ENCODE measurements at regions not wholly inside any gene's neighbourhood (a gene's known extent, or its start where the extent isn't known, plus 50 kb on each side); places are given as distances from the start of the nearest gene placed in this dataset.

- H3K4me3 Mint-ChIP-seq, result no peak overlapping the region
- no peak for DNase-seq
- H3K36me3 Mint-ChIP-seq (ENCODE audit: low read depth), result peaks cover 12% of the 10 kb centered on the region; the same call in 1 of the 2 replicates
- H3K27ac Mint-ChIP-seq, result no peak overlapping the region
- peaks cover 6% of the 10 kb centered on the region; the same call in 1 of the 2 replicates for H3K4me1 Mint-ChIP-seq (ENCODE audit: low read depth)
- peaks cover 23% of the 10 kb centered on the region for H3K9me3 Mint-ChIP-seq
- no peaks in the 10 kb centered on the region for H3K27me3 Mint-ChIP-seq (ENCODE audit: insufficient read depth)
- no peak for TF ChIP-seq CTCF (IDR thresholded peaks at IDR 0.05)
Observed at GRCh38 chr3:16675805-16676204, 70.6 kb upstream of the DAZL start.

- H3K27ac Mint-ChIP-seq, result no peak overlapping the region
- TF ChIP-seq CTCF (IDR thresholded peaks at IDR 0.05), result no peak
- H3K9me3 Mint-ChIP-seq, result no peaks in the 10 kb centered on the region
- no peaks in the 10 kb centered on the region for H3K36me3 Mint-ChIP-seq (ENCODE audit: low read depth)
- H3K4me1 Mint-ChIP-seq (ENCODE audit: low read depth), result no peaks in the 10 kb centered on the region
- peaks cover 1% of the 10 kb centered on the region for H3K27me3 Mint-ChIP-seq (ENCODE audit: insufficient read depth)
- no peak overlapping the region for H3K4me3 Mint-ChIP-seq
- DNase-seq, result no peak
Observed at GRCh38 chr3:16686679-16687078, 81.5 kb upstream of the DAZL start.

GRCh38 chr3:16687221-16687620, 82.0 kb upstream of the DAZL start:
- Mint-ChIP-seq H3K4me1 (ENCODE audit: low read depth) (no peaks in the 10 kb centered on the region), H3K4me3 (no peak overlapping the region), H3K36me3 (ENCODE audit: low read depth) (no peaks in the 10 kb centered on the region), H3K27ac (no peak overlapping the region), H3K9me3 (no peaks in the 10 kb centered on the region), H3K27me3 (ENCODE audit: insufficient read depth) (peaks cover 1% of the 10 kb centered on the region)
- DNase-seq, result no peak
- TF ChIP-seq CTCF (IDR thresholded peaks at IDR 0.05), result no peak

GRCh38 chr3:16692486-16693344, 87.5 kb upstream of the DAZL start:
- Mint-ChIP-seq H3K27me3 (ENCODE audit: insufficient read depth) (no peaks in the 10 kb centered on the region), H3K36me3 (ENCODE audit: low read depth) (no peaks in the 10 kb centered on the region), H3K27ac (no peak overlapping the region), H3K4me1 (ENCODE audit: low read depth) (peaks cover 21% of the 10 kb centered on the region), H3K9me3 (no peaks in the 10 kb centered on the region), H3K4me3 (no peak overlapping the region)
- no peak for TF ChIP-seq CTCF (IDR thresholded peaks at IDR 0.05)
- no peak for DNase-seq

- no peak overlapping the region for H3K4me3 Mint-ChIP-seq
- peaks cover 29% of the 10 kb centered on the region for H3K4me1 Mint-ChIP-seq (ENCODE audit: low read depth)
- no peaks in the 10 kb centered on the region for H3K36me3 Mint-ChIP-seq (ENCODE audit: low read depth)
- H3K9me3 Mint-ChIP-seq, result no peaks in the 10 kb centered on the region
- TF ChIP-seq CTCF (IDR thresholded peaks at IDR 0.05), result no peak
- no peaks in the 10 kb centered on the region for H3K27me3 Mint-ChIP-seq (ENCODE audit: insufficient read depth)
- H3K27ac Mint-ChIP-seq, result no peak overlapping the region
- no peak for DNase-seq
Observed at GRCh38 chr3:16693820-16694219, 88.6 kb upstream of the DAZL start.

All from HFFc6 (cell line).